ENCODE measurements at regions not wholly inside any gene's neighbourhood (a gene's known extent, or its start where the extent isn't known, plus 50 kb on each side); places are given as distances from the start of the nearest gene placed in this dataset.

- TF ChIP-seq CTCF (conservative IDR thresholded peaks at IDR 0.05; ENCODE audit: low read depth) = no peak
- POLR2A ChIA-PET (ENCODE audit: low non-redundant PET) = no interaction called here
- no peak overlapping the region for H3K27ac ChIP-seq
- no peak for DNase-seq (ENCODE audit: low spot score)
- CTCF ChIA-PET = no interaction called here
Observed at GRCh38 chr7:42429339-42429738, 192.3 kb upstream of the GLI3 start.

- ChIA-PET POLR2A (ENCODE audit: low non-redundant PET) (no interaction called here), CTCF (interaction anchor here (0.7 kb wide), 1 partner anchor 35 kb away, joined by 3 read pairs; no protein-coding TSS in a partner anchor)
- TF ChIP-seq CTCF (conservative IDR thresholded peaks at IDR 0.05; ENCODE audit: low read depth) = no peak
- no peak overlapping the region for H3K27ac ChIP-seq
- DNase-seq (ENCODE audit: low spot score) = no peak
Observed at GRCh38 chr7:42426163-42426562, 189.2 kb upstream of the GLI3 start.

- DNase-seq (ENCODE audit: low spot score) = no peak
- CTCF ChIA-PET = no interaction called here
- no peak for TF ChIP-seq CTCF (conservative IDR thresholded peaks at IDR 0.05; ENCODE audit: low read depth)
- POLR2A ChIA-PET (ENCODE audit: low non-redundant PET) = no interaction called here
- H3K27ac ChIP-seq = no peak overlapping the region
Observed at GRCh38 chr7:42414941-42415505, 178.0 kb upstream of the GLI3 start.

DNA sequence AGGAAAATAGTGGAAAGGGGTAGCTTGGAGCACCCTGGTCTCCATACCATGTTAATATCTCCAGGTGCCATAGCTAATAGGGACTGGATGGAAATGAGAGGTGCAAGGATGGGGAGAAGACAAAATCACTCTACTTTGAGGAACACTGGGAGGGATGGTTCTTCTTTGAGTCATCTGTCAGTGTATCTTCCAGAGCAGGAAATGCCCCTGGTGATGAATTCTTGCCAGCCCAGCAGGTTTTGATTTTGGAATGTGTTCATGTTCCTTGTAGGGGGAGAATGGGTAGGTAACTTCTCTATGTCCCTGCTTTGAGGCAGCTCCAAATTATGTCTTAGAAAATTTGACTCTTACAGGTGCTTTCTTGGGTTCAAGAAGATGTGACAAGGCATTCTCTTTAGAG, 177.0 kb upstream of the GLI3 start:
- no peak for TF ChIP-seq CTCF (conservative IDR thresholded peaks at IDR 0.05; ENCODE audit: low read depth)
- CTCF ChIA-PET = no interaction called here
- DNase-seq (ENCODE audit: low spot score) = peak; percentile 23

GRCh38 chr7:42409296-42409695, 172.3 kb upstream of the GLI3 start:
- DNase-seq (ENCODE audit: low spot score) = no peak
- POLR2A ChIA-PET (ENCODE audit: low non-redundant PET) = no interaction called here
- TF ChIP-seq CTCF (conservative IDR thresholded peaks at IDR 0.05; ENCODE audit: low read depth) = no peak
- CTCF ChIA-PET = interaction anchor here (0.6 to 0.8 kb wide), 2 partner anchors 281 to 661 kb away, joined by 3 to 4 read pairs; no protein-coding TSS in a partner anchor
- H3K27ac ChIP-seq = no peak overlapping the region

More for the DNA sequence above, 177.0 kb upstream of the GLI3 start:
- H3K27ac ChIP-seq = no peak overlapping the region
- POLR2A ChIA-PET (ENCODE audit: low non-redundant PET) = no interaction called here

- POLR2A ChIA-PET (ENCODE audit: low non-redundant PET) = no interaction called here
- CTCF ChIA-PET = interaction anchor here (1.0 kb wide), 1 partner anchor 12 kb away, joined by 3 read pairs; no protein-coding TSS in a partner anchor
- no peak for DNase-seq (ENCODE audit: low spot score)
- no peak for TF ChIP-seq CTCF (conservative IDR thresholded peaks at IDR 0.05; ENCODE audit: low read depth)
- no peak overlapping the region for H3K27ac ChIP-seq
Observed at GRCh38 chr7:42407833-42408232, 170.8 kb upstream of the GLI3 start.

All from RWPE1 (cell line).